ENCODE measurements at regions not wholly inside any gene's neighbourhood (a gene's known extent, or its start where the extent isn't known, plus 50 kb on each side); places are given as distances from the start of the nearest gene placed in this dataset.

DNA sequence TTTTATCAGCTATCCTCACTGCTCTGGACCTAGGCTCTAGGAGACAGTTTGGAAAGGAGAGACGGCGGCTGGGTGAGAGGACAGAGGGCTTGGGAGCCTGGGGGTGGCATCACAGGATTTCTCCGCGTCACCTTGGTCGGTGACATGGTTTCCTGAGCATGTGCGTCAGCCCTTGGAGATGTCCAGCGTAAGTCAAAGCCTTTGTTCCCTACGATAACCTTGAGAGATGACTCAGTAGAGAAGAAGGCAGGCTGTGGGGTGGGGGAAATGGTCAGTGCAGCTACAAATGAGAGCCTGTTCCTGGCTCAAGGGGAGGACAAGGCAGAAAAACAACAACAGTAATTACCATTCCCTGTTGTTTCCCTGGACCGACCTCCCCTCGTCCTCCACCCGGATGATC, 90.2 kb upstream of the TBX3 start:
- TF ChIP-seq, protein P1, sequence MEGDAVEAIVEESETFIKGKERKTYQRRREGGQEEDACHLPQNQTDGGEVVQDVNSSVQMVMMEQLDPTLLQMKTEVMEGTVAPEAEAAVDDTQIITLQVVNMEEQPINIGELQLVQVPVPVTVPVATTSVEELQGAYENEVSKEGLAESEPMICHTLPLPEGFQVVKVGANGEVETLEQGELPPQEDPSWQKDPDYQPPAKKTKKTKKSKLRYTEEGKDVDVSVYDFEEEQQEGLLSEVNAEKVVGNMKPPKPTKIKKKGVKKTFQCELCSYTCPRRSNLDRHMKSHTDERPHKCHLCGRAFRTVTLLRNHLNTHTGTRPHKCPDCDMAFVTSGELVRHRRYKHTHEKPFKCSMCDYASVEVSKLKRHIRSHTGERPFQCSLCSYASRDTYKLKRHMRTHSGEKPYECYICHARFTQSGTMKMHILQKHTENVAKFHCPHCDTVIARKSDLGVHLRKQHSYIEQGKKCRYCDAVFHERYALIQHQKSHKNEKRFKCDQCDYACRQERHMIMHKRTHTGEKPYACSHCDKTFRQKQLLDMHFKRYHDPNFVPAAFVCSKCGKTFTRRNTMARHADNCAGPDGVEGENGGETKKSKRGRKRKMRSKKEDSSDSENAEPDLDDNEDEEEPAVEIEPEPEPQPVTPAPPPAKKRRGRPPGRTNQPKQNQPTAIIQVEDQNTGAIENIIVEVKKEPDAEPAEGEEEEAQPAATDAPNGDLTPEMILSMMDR (IDR thresholded peaks at IDR 0.05; ENCODE audit: borderline replicate concordance, insufficient read depth, low read depth, low read length) = no peak

DNA sequence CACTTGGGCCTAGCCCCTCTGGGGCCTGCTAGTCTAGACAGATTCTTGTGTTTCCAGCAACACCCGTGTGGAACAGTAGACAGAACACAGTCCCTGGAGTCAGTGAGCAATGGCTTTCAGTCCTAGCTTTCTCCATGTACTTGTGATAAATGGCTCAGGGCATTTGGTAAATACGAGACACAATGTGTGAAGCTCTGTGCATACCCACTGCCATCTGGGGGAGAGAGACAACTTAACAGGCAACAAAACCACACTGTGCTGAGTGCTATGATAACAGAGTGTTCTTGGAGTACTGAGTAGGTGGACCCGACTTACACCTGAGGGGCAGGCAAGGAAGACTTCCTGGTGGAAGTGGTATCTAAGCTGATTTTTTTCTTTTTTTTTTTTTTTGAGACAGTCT, 86.3 kb upstream of the TBX3 start:
- no peak overlapping the region for H3K4me3 ChIP-seq (ENCODE audit: low read depth, low read length)
- TF ChIP-seq, protein P1 (IDR thresholded peaks at IDR 0.05; ENCODE audit: borderline replicate concordance, insufficient read depth, low read depth, low read length) = no peak

More for the DNA sequence above, 90.2 kb upstream of the TBX3 start:
- H3K4me3 ChIP-seq (ENCODE audit: low read depth, low read length) = no peak overlapping the region

DNA sequence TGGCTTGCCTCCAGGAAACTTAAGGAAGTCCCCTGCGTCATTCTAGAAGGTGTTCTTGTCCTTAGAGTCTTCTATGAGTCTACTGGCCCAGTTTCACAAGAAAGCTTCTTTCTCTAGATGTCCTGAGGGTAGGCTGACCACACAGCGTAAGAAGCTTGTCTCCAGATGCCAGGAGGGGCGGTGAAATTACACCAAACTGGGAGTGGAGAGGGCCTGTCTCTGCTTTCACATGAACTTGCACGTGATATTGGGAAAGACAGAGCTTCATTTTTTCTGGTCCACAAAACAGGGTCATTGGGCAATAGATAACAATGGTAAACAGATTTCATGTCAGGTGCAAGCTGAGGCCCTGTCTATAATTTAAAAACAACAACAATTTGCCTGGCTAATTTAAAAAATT, 85.7 kb upstream of the TBX3 start:
- H3K4me3 ChIP-seq (ENCODE audit: low read depth, low read length) = no peak overlapping the region
- TF ChIP-seq, protein P1 (IDR thresholded peaks at IDR 0.05; ENCODE audit: borderline replicate concordance, insufficient read depth, low read depth, low read length) = no peak

DNA sequence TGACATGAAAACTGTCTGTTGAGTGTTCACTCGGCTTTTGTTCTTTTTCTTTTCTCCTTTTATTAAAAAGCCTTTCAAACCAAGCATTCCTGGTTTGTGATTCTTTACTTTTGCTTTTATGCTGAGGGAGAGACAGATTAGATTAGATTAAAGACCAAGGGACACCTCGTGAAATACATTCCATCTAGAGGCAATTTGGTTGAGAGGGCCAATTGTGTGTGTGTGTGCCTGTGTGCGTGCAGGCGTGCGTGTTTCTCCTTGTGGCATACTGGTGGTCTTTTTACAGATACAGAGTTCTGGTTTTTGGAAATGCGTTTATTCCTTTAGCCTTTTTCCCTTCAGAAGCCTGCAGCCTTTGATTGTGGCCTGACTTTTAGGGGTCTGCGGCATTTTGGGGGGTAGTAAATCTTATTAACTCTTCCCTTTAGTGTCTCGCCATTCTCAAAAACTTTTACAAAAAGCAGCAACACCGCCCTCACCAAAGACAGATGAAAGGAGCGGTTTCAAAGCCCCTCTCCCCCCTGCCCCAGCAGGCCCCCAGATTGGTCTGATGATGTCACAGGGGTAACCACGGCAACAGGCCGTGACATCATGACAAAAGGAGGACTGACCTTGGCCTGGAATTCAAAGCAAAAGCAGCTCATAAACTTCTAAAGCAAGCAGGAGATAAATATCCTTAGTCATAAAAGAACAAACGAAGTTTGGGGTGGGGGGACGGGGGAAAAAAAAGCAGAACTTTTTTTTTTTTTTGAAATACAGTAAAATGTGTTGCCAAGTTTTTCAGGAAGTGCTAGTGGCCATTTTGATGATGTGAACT, 84.1 kb upstream of the TBX3 start:
- TF ChIP-seq, protein P1 (IDR thresholded peaks at IDR 0.05; ENCODE audit: borderline replicate concordance, insufficient read depth, low read depth, low read length) = no peak
- H3K4me3 ChIP-seq (ENCODE audit: low read depth, low read length) = no peak overlapping the region

DNA sequence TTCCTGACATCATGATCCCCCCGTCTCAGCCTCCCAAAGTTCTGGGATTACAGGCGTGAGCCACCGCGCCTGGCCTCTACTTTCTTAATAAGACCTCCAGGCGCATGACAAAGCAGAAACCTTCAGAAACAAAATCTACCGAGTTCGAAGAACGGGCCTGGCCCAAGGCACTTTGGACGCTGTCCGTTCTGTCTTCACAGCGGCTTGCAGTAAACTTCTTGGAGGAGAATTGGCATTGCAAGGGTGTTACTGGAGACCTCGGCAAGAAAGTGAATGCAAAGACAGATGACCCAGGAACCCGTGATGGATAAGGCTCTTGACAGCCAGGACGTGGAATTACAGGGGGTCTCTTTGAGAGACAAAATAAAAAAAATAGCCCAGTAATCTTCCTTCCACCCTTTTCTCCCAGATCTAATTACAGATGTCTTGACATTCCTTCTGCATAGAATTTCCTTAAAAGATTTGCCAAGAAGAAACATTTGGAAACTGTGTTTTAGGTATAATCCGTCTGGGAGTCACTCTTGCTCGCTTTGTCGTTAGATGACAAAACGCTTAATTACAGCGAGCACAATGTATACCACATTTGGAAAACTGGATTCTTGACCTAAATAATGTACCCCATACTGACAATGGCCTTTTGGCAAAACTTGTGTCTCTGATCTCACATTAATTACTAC, 83.2 kb upstream of the TBX3 start:
- H3K4me3 ChIP-seq (ENCODE audit: low read depth, low read length) = no peak overlapping the region
- TF ChIP-seq, protein P1 (IDR thresholded peaks at IDR 0.05; ENCODE audit: borderline replicate concordance, insufficient read depth, low read depth, low read length) = no peak

DNA sequence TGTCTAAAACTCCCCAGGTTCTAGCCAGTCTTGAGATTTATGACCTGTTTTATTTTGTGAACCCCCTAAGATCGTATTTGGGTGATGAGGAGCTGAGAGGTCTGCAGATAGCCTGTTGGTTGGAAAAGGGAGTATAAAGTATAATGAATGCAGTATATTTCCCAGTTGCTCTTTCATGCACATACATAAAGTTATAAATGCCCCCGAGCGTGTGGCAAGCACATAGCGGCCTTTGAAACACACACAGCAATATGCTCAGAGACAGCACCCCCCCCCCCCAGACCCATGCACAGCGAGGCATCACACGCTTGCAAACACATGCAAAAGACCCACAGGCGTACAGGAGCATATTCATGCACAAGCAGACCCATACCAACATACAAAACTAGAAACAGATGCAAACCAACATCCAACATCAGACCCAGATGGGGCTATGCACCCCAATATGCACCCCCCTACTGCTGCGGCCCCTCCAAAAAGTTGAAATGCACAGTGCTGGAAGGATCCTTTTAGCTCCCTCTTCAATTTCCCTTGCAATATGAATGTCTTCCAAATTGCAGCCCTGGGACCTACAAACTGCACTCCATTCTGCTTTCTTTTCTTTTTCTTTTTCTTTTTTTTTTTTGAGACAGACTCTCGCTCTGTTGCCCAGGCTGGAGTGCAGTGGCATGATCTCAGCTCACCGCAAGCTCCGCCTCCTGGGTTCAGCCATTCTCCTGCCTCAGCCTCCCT, 82.2 kb upstream of the TBX3 start:
- H3K4me3 ChIP-seq (ENCODE audit: low read depth, low read length) = no peak overlapping the region
- TF ChIP-seq, protein P1 (IDR thresholded peaks at IDR 0.05; ENCODE audit: borderline replicate concordance, insufficient read depth, low read depth, low read length) = no peak

Data from GM12875 (cell line).